Body of pancreas (tissue), 4 donors: ENCODE measurements at regions not wholly inside any gene's neighbourhood (a gene's known extent, or its start where the extent isn't known, plus 50 kb on each side); places are given as distances from the start of the nearest gene placed in this dataset.

Experiments used
- POLR2A ChIP-seq, 3 donors: fragments of 450-650 bp; IDR thresholded peaks; one replicate each; pipeline ENCODE4 v1.6.1; 2016; ENCODE audit warnings: antibody characterized with exemption in 3 of 3, mild to moderate bottlenecking in 2 of 3
- TF ChIP-seq, protein P1 (sequence below), 7 experiments: fragments of 450-650 bp in 4 of 7; fragments of 200-600 bp in 3 of 7; sonication (generic) in 3 of 7; IDR thresholded peaks; one replicate each; pipeline ENCODE4 v1.5.1; 2016 to 2019; ENCODE audit warnings: antibody characterized with exemption in 7 of 7

DNA sequence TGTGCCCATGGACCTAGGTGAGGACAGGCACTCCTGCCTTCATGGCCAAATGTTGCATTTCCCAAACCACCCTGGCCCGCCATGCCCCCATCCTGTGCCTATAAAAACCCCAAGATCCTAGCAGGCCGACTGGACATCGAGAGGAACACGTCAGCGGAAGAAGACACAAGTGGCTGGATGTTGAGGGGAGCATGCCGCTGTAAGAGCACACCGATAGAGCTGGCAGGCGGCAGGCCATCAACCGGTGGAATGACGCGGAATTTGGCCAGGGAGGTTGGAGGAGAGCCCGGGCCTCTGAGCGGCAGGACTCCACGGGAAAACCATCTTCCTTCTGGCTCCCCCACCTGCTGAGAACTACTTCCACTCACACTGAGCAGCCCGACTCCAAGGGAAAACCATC is 361.1 kb upstream of the TMPRSS15 start:
- no peak for TF ChIP-seq POLR2A (IDR thresholded peaks at IDR 0.05)
- TF ChIP-seq, protein P1, sequence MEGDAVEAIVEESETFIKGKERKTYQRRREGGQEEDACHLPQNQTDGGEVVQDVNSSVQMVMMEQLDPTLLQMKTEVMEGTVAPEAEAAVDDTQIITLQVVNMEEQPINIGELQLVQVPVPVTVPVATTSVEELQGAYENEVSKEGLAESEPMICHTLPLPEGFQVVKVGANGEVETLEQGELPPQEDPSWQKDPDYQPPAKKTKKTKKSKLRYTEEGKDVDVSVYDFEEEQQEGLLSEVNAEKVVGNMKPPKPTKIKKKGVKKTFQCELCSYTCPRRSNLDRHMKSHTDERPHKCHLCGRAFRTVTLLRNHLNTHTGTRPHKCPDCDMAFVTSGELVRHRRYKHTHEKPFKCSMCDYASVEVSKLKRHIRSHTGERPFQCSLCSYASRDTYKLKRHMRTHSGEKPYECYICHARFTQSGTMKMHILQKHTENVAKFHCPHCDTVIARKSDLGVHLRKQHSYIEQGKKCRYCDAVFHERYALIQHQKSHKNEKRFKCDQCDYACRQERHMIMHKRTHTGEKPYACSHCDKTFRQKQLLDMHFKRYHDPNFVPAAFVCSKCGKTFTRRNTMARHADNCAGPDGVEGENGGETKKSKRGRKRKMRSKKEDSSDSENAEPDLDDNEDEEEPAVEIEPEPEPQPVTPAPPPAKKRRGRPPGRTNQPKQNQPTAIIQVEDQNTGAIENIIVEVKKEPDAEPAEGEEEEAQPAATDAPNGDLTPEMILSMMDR (IDR thresholded peaks at IDR 0.05): no peak
